D721Med (cell line): ENCODE measurements at regions not wholly inside any gene's neighbourhood (a gene's known extent, or its start where the extent isn't known, plus 50 kb on each side); places are given as distances from the start of the nearest gene placed in this dataset.

Experiments
- DNase-seq: peaks from one replicate; pipeline ENCODE4 v3.0.0; 2011; ENCODE audit warnings: low spot score; ENCODE audit not compliant: insufficient read length
- FAIRE-seq: peaks from 2 replicates; lab custom pipeline; 2011; peaks lifted over from hg19 to GRCh38; lab: Jason Lieb, UNC
- CTCF ChIP-seq: IDR thresholded peaks from 2 replicates; pipeline ENCODE4 v1.5.1; 2012; ENCODE audit warnings: mild to moderate bottlenecking, control low read depth; ENCODE audit not compliant: insufficient read depth; ENCODE audit errors: missing control alignments

- TF ChIP-seq CTCF, result no peak
- DNase-seq, result no peak
- no peak for FAIRE-seq
These were observed 237.1 kb downstream of the TSHZ3 start for GRCh38 chr19:31112158-31112557.

- TF ChIP-seq CTCF, result no peak
- DNase-seq (no peak), FAIRE-seq (no peak)
These were observed 237.5 kb downstream of the TSHZ3 start for GRCh38 chr19:31111741-31112140.

- peak; percentile 11 for TF ChIP-seq CTCF
- FAIRE-seq, result no peak
- DNase-seq, result no peak
These were observed 238.9 kb downstream of the TSHZ3 start for GRCh38 chr19:31110336-31110735.

GRCh38 chr19:31109636-31110035 lies 239.6 kb downstream of the TSHZ3 start:
- FAIRE-seq (no peak), DNase-seq (no peak)
- TF ChIP-seq CTCF, result no peak

- FAIRE-seq (no peak), DNase-seq (no peak)
- no peak for TF ChIP-seq CTCF
These were observed 242.1 kb downstream of the TSHZ3 start for GRCh38 chr19:31107096-31107495.

GRCh38 chr19:31105761-31106160 lies 243.5 kb downstream of the TSHZ3 start:
- DNase-seq, result no peak
- TF ChIP-seq CTCF, result no peak
- FAIRE-seq, result no peak

GRCh38 chr19:31104451-31104850 lies 244.8 kb downstream of the TSHZ3 start:
- FAIRE-seq (no peak), DNase-seq (no peak)
- TF ChIP-seq CTCF, result no peak
